Retinal pigment epithelial cell (primary cell): ENCODE measurements at regions not wholly inside any gene's neighbourhood (a gene's known extent, or its start where the extent isn't known, plus 50 kb on each side); places are given as distances from the start of the nearest gene placed in this dataset.
"Not testable (repeated sequence)": the region's sequence is repeated elsewhere in the genome, so short reads cannot be mapped to it uniquely, and the experiment has no call there.

ENCODE experiments used
- DNase-seq: peaks from one replicate; pipeline ENCODE4 v3.0.0-alpha.2; 2010; ENCODE audit warnings: low read depth
- H3K4me3 ChIP-seq: 2 replicates; pipeline ENCODE4 v1.5.1; 2011; ENCODE audit warnings: mild to moderate bottlenecking, low read length, control low read depth, moderate library complexity
- CTCF ChIP-seq: conservative IDR thresholded peaks from 2 replicates; pipeline ENCODE4 v1.5.1; 2011; ENCODE audit warnings: low read depth, low read length, control low read depth, inconsistent platforms

- no peak for TF ChIP-seq CTCF
Measured at GRCh38 chr2:149687052-149687427, 99.5 kb upstream of the MMADHC start.

GRCh38 chr2:149686136-149687051 lies 98.8 kb upstream of the MMADHC start:
- no peak overlapping the region for H3K4me3 ChIP-seq
- no peak for TF ChIP-seq CTCF
- DNase-seq = peak; percentile 82

More at GRCh38 chr2:149687052-149687427, 99.5 kb upstream of the MMADHC start:
- no peak overlapping the region for H3K4me3 ChIP-seq
- DNase-seq = no peak

DNA sequence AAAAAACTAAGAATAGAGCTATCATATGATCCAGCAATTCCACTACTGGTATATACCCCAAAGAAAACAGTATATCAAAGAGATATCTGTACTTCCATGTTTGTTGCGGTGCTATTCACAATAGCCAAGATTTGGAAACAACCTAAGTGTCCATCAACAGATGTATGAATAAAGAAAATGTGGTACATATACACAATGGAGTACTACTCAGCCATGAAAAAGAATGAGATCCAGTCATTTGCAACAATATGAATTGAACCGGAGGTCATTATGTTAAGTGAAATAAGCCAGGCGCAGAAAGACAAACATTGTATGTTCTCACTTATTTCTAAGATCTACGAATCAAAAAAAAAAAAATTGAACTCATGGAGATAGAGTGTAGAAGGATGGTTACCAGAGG lies 97.8 kb upstream of the MMADHC start:
- DNase-seq, H3K4me3 ChIP-seq: not testable (repeated sequence)

- TF ChIP-seq CTCF = no peak
- no peak overlapping the region for H3K4me3 ChIP-seq
- DNase-seq = no peak
Measured at GRCh38 chr2:149679286-149679685, 91.7 kb upstream of the MMADHC start.

DNA sequence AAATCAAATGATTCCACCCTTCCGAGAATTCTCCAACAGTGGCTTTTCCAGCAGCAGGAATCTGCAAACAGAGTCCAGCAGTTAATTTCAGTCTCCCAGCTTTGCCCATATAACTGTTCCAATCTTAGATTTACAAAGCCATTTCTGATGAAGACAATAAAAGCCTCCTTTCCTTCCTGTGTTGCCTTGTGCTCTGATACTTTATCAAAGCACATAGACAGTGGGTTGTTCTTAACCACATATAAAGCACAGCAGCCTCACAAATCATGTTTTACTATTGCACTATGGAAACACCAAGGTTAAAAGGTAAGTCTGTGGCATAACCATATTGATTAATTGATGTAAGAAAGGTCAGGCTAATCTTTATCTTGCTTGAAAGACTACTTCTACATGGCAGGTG lies 89.8 kb upstream of the MMADHC start:
- TF ChIP-seq CTCF = no peak
- no peak for DNase-seq
- H3K4me3 ChIP-seq = no peak overlapping the region

- no peak overlapping the region for H3K4me3 ChIP-seq
- no peak for TF ChIP-seq CTCF
- no peak for DNase-seq
Measured at GRCh38 chr2:149670086-149670485, 82.5 kb upstream of the MMADHC start.

DNA sequence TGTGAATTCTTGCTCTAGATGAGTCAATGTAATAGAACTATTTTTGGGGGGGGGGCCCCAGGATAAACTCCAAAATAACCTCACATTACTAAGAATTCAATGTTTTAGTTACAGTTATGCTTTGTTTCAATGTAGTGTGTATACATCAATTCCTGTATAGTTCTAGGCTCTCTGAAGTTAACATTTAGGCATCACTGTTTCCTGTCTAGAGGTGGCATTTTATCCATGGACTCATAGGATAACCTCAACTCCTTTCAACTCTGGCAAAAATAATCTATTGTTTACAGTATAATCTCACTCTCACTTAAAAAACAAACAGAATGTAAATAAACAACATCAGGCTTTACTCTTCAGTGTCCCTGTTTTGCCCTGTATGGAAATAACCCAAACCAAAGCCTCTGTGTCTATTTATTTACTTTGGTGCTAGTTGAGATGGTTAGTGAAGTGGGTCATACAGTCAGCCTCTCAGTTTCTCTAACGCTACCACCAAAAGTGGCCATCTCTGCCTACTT lies 79.3 kb upstream of the MMADHC start:
- DNase-seq = no peak
- no peak overlapping the region for H3K4me3 ChIP-seq
- no peak for TF ChIP-seq CTCF
